IPS-NIHi11 (cell line): ENCODE measurements at regions not wholly inside any gene's neighbourhood (a gene's known extent, or its start where the extent isn't known, plus 50 kb on each side); places are given as distances from the start of the nearest gene placed in this dataset.

ENCODE experiments used
- DNase-seq: peaks from one replicate; pipeline ENCODE4 v3.0.0; 2012; ENCODE audit warnings: mixed read lengths, low spot score

DNA sequence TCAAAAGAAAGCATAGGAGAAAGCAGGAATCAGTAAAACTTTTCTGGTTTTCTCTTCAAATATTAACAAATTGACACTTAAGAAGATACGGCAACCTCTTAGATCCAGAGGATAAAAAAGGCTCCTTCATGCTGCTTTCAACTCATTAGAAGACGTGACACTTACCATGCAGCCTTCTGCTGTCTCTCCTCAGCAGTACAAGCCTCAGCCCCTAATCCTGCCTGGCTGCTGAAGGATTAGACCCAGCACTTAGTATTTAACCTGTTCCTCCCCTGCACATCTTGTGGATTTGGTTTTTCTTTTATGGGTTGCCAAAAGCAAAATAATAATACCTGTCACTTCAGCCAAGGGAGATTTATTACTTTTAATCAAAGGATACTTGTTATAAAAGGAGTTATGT, 108.4 kb downstream of the LYZL1 start:
- no peak for DNase-seq

DNA sequence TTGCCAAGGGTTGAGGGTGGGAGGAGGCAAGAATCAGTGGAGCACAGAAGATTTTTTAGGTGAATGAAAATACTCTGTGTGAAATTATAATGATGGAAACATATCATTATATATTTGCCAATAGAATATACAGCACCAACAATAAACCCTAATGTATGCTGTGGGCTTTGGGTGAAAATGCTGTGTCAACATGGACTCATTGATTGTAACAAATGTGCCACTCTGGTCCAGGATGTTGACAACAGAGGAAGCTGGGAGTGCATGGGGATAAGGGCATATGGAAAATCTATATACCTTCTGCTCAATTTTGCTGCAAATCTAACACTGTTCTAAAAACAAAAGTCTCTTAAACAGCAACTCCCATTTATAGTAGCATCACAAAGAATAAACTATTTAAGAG, 114.3 kb downstream of the LYZL1 start:
- DNase-seq, result no peak

DNA sequence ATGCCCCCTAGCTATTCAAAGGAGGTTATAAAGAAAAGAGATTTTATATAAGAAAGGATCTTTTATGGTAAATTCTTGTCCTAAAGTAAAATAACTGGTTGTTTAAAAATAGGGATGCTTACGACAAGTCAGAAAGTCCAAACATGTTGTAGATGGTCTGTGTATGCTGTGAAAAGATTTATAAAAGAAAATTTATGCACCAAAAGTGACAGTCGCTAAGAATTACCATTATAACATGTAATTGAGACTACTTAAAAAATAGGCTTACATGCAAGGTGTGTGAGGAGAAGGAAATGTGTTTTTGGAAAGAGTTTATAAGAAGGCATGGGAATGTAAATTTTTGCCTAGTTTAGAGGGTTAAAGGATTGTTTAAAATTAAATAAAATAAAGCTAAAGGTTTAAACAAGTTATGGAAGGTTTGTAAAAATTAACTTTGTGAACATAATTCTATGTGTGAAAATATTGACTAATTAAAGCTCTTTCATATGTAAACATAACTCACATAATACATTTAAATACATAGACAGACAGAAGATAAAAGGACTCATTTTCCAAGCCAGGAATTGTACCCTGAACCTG, 118.5 kb downstream of the LYZL1 start:
- no peak for DNase-seq
